ENCODE measurements at regions not wholly inside any gene's neighbourhood (a gene's known extent, or its start where the extent isn't known, plus 50 kb on each side); places are given as distances from the start of the nearest gene placed in this dataset.

DNA sequence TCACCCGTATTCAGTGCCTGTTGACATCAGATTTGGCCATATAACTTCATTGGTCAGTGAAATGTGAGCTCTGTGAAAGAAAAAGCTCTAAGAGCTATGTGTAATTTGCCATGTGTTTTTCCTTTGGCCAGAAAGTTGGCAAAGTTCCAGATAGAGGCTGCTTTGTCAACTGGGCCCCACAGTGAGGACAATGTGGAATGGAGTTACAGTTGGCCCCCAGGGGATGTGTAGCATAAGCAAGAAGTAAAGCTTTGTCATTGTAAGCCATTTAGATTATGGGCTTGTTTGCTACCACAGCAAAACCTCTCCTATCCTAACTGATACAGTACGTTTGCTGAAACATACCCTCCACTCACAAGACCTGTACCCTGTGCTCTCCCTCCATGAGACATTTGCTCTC is 119.1 kb upstream of the HABP2 start:
- Histone ChIP-seq H3K27ac (ENCODE audit: low read length) (no peak overlapping the region), H2AFZ (ENCODE audit: low read depth, low read length) (no peak overlapping the region), H3K4me2 (ENCODE audit: low read length) (no peak overlapping the region), H3K9me2 (ENCODE audit: insufficient read depth, low read length) (no peaks in the 10 kb centered on the region), H3K9ac (ENCODE audit: low read length) (no peak overlapping the region), H3F3A (ENCODE audit: insufficient read depth, low read length, poor library complexity, severe bottlenecking) (no peaks in the 10 kb centered on the region), H3K4me3 (ENCODE audit: low read length) (no peak overlapping the region), H3K36me3 (ENCODE audit: insufficient read depth, low read length) (no peaks in the 10 kb centered on the region), H3K79me2 (replicated peaks; ENCODE audit: insufficient read depth, low read length) (no peaks in the 10 kb centered on the region), H3K9me3 (ENCODE audit: low read length) (no peaks in the 10 kb centered on the region), H4K20me1 (ENCODE audit: insufficient read depth) (no peaks in the 10 kb centered on the region), H3K27me3 (ENCODE audit: insufficient read depth, low read depth, low read length) (no peaks in the 10 kb centered on the region)
- no peak for TF ChIP-seq TAF1 (IDR thresholded peaks at IDR 0.05; ENCODE audit: low read depth)
- no peak for TF ChIP-seq MXI1 (conservative IDR thresholded peaks at IDR 0.05; ENCODE audit: poor library complexity, severe bottlenecking)
- TF ChIP-seq REST (IDR thresholded peaks at IDR 0.05; ENCODE audit: borderline replicate concordance), result no peak
- TF ChIP-seq RAD21 (conservative IDR thresholded peaks at IDR 0.05), result no peak
- no peak for TF ChIP-seq POLR2AphosphoS5 (IDR thresholded peaks at IDR 0.05)
- no peak for TF ChIP-seq EZH2 (IDR thresholded peaks at IDR 0.05; ENCODE audit: borderline replicate concordance, insufficient read depth, low read length, poor library complexity, severe bottlenecking)
- no peak for TF ChIP-seq CTCF (IDR thresholded peaks at IDR 0.05; ENCODE audit: poor library complexity, severe bottlenecking)
- TF ChIP-seq EP300 (conservative IDR thresholded peaks at IDR 0.05; ENCODE audit: poor library complexity, severe bottlenecking), result no peak
- no peak for TF ChIP-seq SMC3 (conservative IDR thresholded peaks at IDR 0.05; ENCODE audit: poor library complexity)

GRCh38 chr10:113434315-113434714 is 118.5 kb upstream of the HABP2 start:
- no peaks in the 10 kb centered on the region for H3K9me2 ChIP-seq (ENCODE audit: insufficient read depth, low read length)
- no peaks in the 10 kb centered on the region for H3K36me3 ChIP-seq (ENCODE audit: insufficient read depth, low read length)
- no peaks in the 10 kb centered on the region for H3K79me2 ChIP-seq (replicated peaks; ENCODE audit: insufficient read depth, low read length)
- no peak overlapping the region for H3K4me2 ChIP-seq (ENCODE audit: low read length)
- no peaks in the 10 kb centered on the region for H4K20me1 ChIP-seq (ENCODE audit: insufficient read depth)
- H3K27ac ChIP-seq (ENCODE audit: low read length), result no peak overlapping the region
- no peaks in the 10 kb centered on the region for H3K9me3 ChIP-seq (ENCODE audit: low read length)
- no peak for TF ChIP-seq TAF1 (IDR thresholded peaks at IDR 0.05; ENCODE audit: low read depth)
- no peak for TF ChIP-seq MXI1 (conservative IDR thresholded peaks at IDR 0.05; ENCODE audit: poor library complexity, severe bottlenecking)
- no peak for TF ChIP-seq EP300 (conservative IDR thresholded peaks at IDR 0.05; ENCODE audit: poor library complexity, severe bottlenecking)
- TF ChIP-seq CTCF (IDR thresholded peaks at IDR 0.05; ENCODE audit: poor library complexity, severe bottlenecking), result no peak
- no peak for TF ChIP-seq SMC3 (conservative IDR thresholded peaks at IDR 0.05; ENCODE audit: poor library complexity)
- no peak for TF ChIP-seq RAD21 (conservative IDR thresholded peaks at IDR 0.05)
- no peak for TF ChIP-seq POLR2AphosphoS5 (IDR thresholded peaks at IDR 0.05)
- TF ChIP-seq EZH2 (IDR thresholded peaks at IDR 0.05; ENCODE audit: borderline replicate concordance, insufficient read depth, low read length, poor library complexity, severe bottlenecking), result no peak
- TF ChIP-seq REST (IDR thresholded peaks at IDR 0.05; ENCODE audit: borderline replicate concordance), result no peak
- no peak overlapping the region for H3K4me3 ChIP-seq (ENCODE audit: low read length)
- H3F3A ChIP-seq (ENCODE audit: insufficient read depth, low read length, poor library complexity, severe bottlenecking), result no peaks in the 10 kb centered on the region
- no peak overlapping the region for H3K9ac ChIP-seq (ENCODE audit: low read length)
- H3K27me3 ChIP-seq (ENCODE audit: insufficient read depth, low read depth, low read length), result no peaks in the 10 kb centered on the region
- H2AFZ ChIP-seq (ENCODE audit: low read depth, low read length), result no peak overlapping the region
